Upper lobe of right lung (tissue), 1 donor: ENCODE measurements at regions not wholly inside any gene's neighbourhood (a gene's known extent, or its start where the extent isn't known, plus 50 kb on each side); places are given as distances from the start of the nearest gene placed in this dataset.

Experiments
- ATAC-seq: fragments of 200-7000 bp; cut with Tn5 transposase; one replicate; pipeline ENCODE4 v1.9.1; 2020; ENCODE audit warnings: mild to moderate bottlenecking, moderate library complexity
- DNase-seq: peaks from one replicate; pipeline ENCODE4 v3.0.0-alpha.2; 2020
- H3K27ac ChIP-seq: fragments of 200-600 bp; one replicate; pipeline ENCODE4 v1.8.0; 2022
- H3K27me3 ChIP-seq: fragments of 200-600 bp; one replicate; pipeline ENCODE4 v1.8.0; 2022; ENCODE audit warnings: mild to moderate bottlenecking
- H3K36me3 ChIP-seq: fragments of 200-600 bp; one replicate; pipeline ENCODE4 v1.8.0; 2022
- H3K4me1 ChIP-seq: fragments of 200-600 bp; one replicate; pipeline ENCODE4 v1.8.0; 2022
- H3K4me3 ChIP-seq: fragments of 200-600 bp; one replicate; pipeline ENCODE4 v1.8.0; 2022; ENCODE audit warnings: mild to moderate bottlenecking
- H3K9me3 ChIP-seq: fragments of 200-600 bp; one replicate; pipeline ENCODE4 v1.8.0; 2022
- CTCF ChIP-seq: fragments of 200-600 bp; IDR thresholded peaks from one replicate; pipeline ENCODE4 v1.8.0; 2022; ENCODE audit warnings: antibody characterized with exemption
- intact Hi-C: fragments of 100-400 bp; cut with DNase I; formaldehyde crosslinking; loops from one replicate; pipeline ENCODE4 v1.11.0; 2022
- donor health status: DM: no; HTN: yes; CAD: no; lungs with severe emphysema.

GRCh38 chrX:114166601-114167000, 417.3 kb upstream of the HTR2C start:
- no peaks in the 10 kb centered on the region for H3K4me1 ChIP-seq
- DNase-seq (no peak), ATAC-seq (no peak)
- no peak for TF ChIP-seq CTCF
- no peaks in the 10 kb centered on the region for H3K9me3 ChIP-seq
- no peak overlapping the region for H3K27ac ChIP-seq
- H3K36me3 ChIP-seq, result no peaks in the 10 kb centered on the region
- H3K4me3 ChIP-seq, result no peak overlapping the region
- intact Hi-C loops, result no loop called here
- no peaks in the 10 kb centered on the region for H3K27me3 ChIP-seq

- ATAC-seq (no peak), DNase-seq (no peak)
- no peak for TF ChIP-seq CTCF
- no peak overlapping the region for H3K4me3 ChIP-seq
- H3K27ac ChIP-seq, result no peak overlapping the region
- no peaks in the 10 kb centered on the region for H3K36me3 ChIP-seq
- H3K27me3 ChIP-seq, result no peaks in the 10 kb centered on the region
- H3K9me3 ChIP-seq, result no peaks in the 10 kb centered on the region
- intact Hi-C loops, result no loop called here
- no peaks in the 10 kb centered on the region for H3K4me1 ChIP-seq
Measured at GRCh38 chrX:114165537-114165936, 418.3 kb upstream of the HTR2C start.

- intact Hi-C loops, result no loop called here
- no peak for DNase-seq
Measured at GRCh38 chrX:114162068-114162735, 421.7 kb upstream of the HTR2C start.

GRCh38 chrX:114152801-114153200, 431.1 kb upstream of the HTR2C start:
- Histone ChIP-seq H3K27me3 (no peaks in the 10 kb centered on the region), H3K4me1 (no peaks in the 10 kb centered on the region), H3K4me3 (no peak overlapping the region), H3K36me3 (no peaks in the 10 kb centered on the region), H3K27ac (no peak overlapping the region), H3K9me3 (no peaks in the 10 kb centered on the region)
- DNase-seq (no peak), ATAC-seq (no peak)
- TF ChIP-seq CTCF, result no peak
- intact Hi-C loops, result no loop called here

More at GRCh38 chrX:114162068-114162735, 421.7 kb upstream of the HTR2C start:
- no peaks in the 10 kb centered on the region for H3K4me1 ChIP-seq
- no peak overlapping the region for H3K27ac ChIP-seq
- no peak for ATAC-seq
- no peaks in the 10 kb centered on the region for H3K36me3 ChIP-seq
- no peak for TF ChIP-seq CTCF
- no peak overlapping the region for H3K4me3 ChIP-seq
- H3K27me3 ChIP-seq, result no peaks in the 10 kb centered on the region
- no peaks in the 10 kb centered on the region for H3K9me3 ChIP-seq

- Histone ChIP-seq H3K36me3 (no peaks in the 10 kb centered on the region), H3K4me3 (no peak overlapping the region), H3K4me1 (no peaks in the 10 kb centered on the region), H3K9me3 (no peaks in the 10 kb centered on the region), H3K27ac (no peak overlapping the region), H3K27me3 (no peaks in the 10 kb centered on the region)
- no peak for TF ChIP-seq CTCF
- intact Hi-C loops, result no loop called here
- DNase-seq (no peak), ATAC-seq (no peak)
Measured at GRCh38 chrX:114152130-114152529, 431.8 kb upstream of the HTR2C start.

GRCh38 chrX:114134465-114134864, 449.4 kb upstream of the HTR2C start:
- no peak overlapping the region for H3K4me3 ChIP-seq
- intact Hi-C loops, result no loop called here
- H3K27ac ChIP-seq, result no peak overlapping the region
- H3K4me1 ChIP-seq, result no peaks in the 10 kb centered on the region
- TF ChIP-seq CTCF, result no peak
- no peaks in the 10 kb centered on the region for H3K36me3 ChIP-seq
- DNase-seq, result no peak
- no peak for ATAC-seq
- no peaks in the 10 kb centered on the region for H3K27me3 ChIP-seq
- no peaks in the 10 kb centered on the region for H3K9me3 ChIP-seq
